ENCODE measurements at regions not wholly inside any gene's neighbourhood (a gene's known extent, or its start where the extent isn't known, plus 50 kb on each side); places are given as distances from the start of the nearest gene placed in this dataset.

DNA sequence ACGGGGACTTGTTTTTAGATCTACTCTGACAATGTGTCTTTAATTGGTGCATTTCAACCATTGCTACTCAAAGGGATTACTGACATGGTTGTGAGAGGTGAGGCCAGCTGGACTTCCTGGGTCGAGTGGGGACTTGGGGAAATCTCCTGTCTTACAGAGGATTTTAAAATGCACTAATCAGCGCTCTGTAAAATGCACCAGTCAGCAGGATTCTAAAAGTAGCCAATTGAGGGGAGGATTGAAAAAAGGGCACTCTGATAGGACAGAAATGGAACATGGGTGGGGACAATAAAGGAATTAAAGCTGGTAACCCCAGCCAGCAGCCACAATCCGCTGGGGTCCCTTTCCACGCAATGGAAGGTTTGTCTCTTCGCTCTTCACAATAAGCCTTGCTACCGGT lies 122.5 kb upstream of the SNRPN start:
- CTCF ChIA-PET = no interaction called here

More for the DNA sequence above, 122.5 kb upstream of the SNRPN start:
- Histone ChIP-seq H4K20me1 (ENCODE audit: insufficient read depth) (no peaks in the 10 kb centered on the region), H3K27ac (ENCODE audit: low read depth, low read length) (no peak overlapping the region), H3K27me3 (ENCODE audit: insufficient read depth, low read length) (no peaks in the 10 kb centered on the region), H2AFZ (ENCODE audit: low read depth, low read length, poor library complexity, severe bottlenecking) (no peak overlapping the region), H3K36me3 (ENCODE audit: control insufficient read depth in 1 of 2, insufficient read depth in 2 of 2, low read length in 2 of 2) (no peaks in the 10 kb centered on the region), H3K9me2 (ENCODE audit: insufficient read depth) (no peaks in the 10 kb centered on the region), H3K4me1 (ENCODE audit: control insufficient read depth in 1 of 2, insufficient read depth in 2 of 2, low read length in 2 of 2) (no peaks in the 10 kb centered on the region), H3K79me2 (ENCODE audit: insufficient read depth, low read length) (no peaks in the 10 kb centered on the region), H3K9me3 (ENCODE audit: control insufficient read depth in 1 of 2, insufficient read depth in 1 of 2, low read depth in 1 of 2, low read length in 2 of 2) (peaks cover 5 to 35% of the 10 kb centered on the region in 2 experiments; a peak in 2 of 4 replicates), H3K4me2 (ENCODE audit: low read length) (no peak overlapping the region), H3K4me3 (replicated peaks in 1 of 2; ENCODE audit: low read depth in 1 of 2, low read length in 2 of 2) (no peak overlapping the region), H3K9ac (ENCODE audit: low read length) (no peak overlapping the region)
- ATAC-seq (no peak), DNase-seq (ENCODE audit: low read depth, low spot score) (no peak)
- RAD21 ChIA-PET (ENCODE audit: low non-redundant PET in 1 of 2, low total read pairs in 2 of 2, uncharacterized antibody in 2 of 2, unreplicated experiment in 2 of 2) = no interaction called here
- intact Hi-C loops (cut with micrococcal nuclease) = no loop called here
- POLR2A ChIA-PET = no interaction called here
- no TSS peak for BruUV-seq (replicated peaks)
- TF ChIP-seq ZNF274 (IDR thresholded peaks at IDR 0.05; ENCODE audit: low read depth, low read length) = no peak
- TF ChIP-seq JUND (IDR thresholded peaks at IDR 0.05) = no peak
- no peak for TF ChIP-seq EGR1 (IDR thresholded peaks at IDR 0.05; ENCODE audit: low read depth)
- no peak for TF ChIP-seq CTCF (IDR thresholded peaks at IDR 0.05 in 2 of 3, conservative IDR thresholded peaks at IDR 0.05 in 1 of 3; ENCODE audit: borderline replicate concordance in 1 of 3, insufficient read depth in 1 of 3, low read depth in 2 of 3, low read length in 2 of 3)
- no peak for TF ChIP-seq SRF (IDR thresholded peaks at IDR 0.05; ENCODE audit: low read depth)
- TF ChIP-seq ZFX (IDR thresholded peaks at IDR 0.05) = no peak
- no peak for TF ChIP-seq TCF7L2 (IDR thresholded peaks at IDR 0.05; ENCODE audit: borderline replicate concordance, extremely low read depth, insufficient read depth, insufficient read length)
- TF ChIP-seq, protein P1, sequence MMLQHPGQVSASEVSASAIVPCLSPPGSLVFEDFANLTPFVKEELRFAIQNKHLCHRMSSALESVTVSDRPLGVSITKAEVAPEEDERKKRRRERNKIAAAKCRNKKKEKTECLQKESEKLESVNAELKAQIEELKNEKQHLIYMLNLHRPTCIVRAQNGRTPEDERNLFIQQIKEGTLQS (IDR thresholded peaks at IDR 0.05) = no peak
- TF ChIP-seq, protein P2, sequence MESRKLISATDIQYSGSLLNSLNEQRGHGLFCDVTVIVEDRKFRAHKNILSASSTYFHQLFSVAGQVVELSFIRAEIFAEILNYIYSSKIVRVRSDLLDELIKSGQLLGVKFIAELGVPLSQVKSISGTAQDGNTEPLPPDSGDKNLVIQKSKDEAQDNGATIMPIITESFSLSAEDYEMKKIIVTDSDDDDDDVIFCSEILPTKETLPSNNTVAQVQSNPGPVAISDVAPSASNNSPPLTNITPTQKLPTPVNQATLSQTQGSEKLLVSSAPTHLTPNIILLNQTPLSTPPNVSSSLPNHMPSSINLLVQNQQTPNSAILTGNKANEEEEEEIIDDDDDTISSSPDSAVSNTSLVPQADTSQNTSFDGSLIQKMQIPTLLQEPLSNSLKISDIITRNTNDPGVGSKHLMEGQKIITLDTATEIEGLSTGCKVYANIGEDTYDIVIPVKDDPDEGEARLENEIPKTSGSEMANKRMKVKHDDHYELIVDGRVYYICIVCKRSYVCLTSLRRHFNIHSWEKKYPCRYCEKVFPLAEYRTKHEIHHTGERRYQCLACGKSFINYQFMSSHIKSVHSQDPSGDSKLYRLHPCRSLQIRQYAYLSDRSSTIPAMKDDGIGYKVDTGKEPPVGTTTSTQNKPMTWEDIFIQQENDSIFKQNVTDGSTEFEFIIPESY (IDR thresholded peaks at IDR 0.05; ENCODE audit: extremely low read depth, insufficient replicate concordance, low read length) = no peak
- no peak for TF ChIP-seq EZH2phosphoT487 (IDR thresholded peaks at IDR 0.05; ENCODE audit: borderline replicate concordance)
- TF ChIP-seq SP1 (IDR thresholded peaks at IDR 0.05; ENCODE audit: low read depth) = no peak
- no peak for TF ChIP-seq CEBPB (IDR thresholded peaks at IDR 0.05; ENCODE audit: low read depth)
- no peak for TF ChIP-seq ELF1 (IDR thresholded peaks at IDR 0.05; ENCODE audit: borderline replicate concordance, low read depth)
- TF ChIP-seq YY1 (IDR thresholded peaks at IDR 0.05; ENCODE audit: extremely low read depth, insufficient replicate concordance, low read depth, low read length) = no peak
- no peak for TF ChIP-seq CBX3 (IDR thresholded peaks at IDR 0.05; ENCODE audit: low read depth)
- TF ChIP-seq, protein P3, sequence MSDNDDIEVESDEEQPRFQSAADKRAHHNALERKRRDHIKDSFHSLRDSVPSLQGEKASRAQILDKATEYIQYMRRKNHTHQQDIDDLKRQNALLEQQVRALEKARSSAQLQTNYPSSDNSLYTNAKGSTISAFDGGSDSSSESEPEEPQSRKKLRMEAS (IDR thresholded peaks at IDR 0.05) = no peak
- TF ChIP-seq, protein P4, sequence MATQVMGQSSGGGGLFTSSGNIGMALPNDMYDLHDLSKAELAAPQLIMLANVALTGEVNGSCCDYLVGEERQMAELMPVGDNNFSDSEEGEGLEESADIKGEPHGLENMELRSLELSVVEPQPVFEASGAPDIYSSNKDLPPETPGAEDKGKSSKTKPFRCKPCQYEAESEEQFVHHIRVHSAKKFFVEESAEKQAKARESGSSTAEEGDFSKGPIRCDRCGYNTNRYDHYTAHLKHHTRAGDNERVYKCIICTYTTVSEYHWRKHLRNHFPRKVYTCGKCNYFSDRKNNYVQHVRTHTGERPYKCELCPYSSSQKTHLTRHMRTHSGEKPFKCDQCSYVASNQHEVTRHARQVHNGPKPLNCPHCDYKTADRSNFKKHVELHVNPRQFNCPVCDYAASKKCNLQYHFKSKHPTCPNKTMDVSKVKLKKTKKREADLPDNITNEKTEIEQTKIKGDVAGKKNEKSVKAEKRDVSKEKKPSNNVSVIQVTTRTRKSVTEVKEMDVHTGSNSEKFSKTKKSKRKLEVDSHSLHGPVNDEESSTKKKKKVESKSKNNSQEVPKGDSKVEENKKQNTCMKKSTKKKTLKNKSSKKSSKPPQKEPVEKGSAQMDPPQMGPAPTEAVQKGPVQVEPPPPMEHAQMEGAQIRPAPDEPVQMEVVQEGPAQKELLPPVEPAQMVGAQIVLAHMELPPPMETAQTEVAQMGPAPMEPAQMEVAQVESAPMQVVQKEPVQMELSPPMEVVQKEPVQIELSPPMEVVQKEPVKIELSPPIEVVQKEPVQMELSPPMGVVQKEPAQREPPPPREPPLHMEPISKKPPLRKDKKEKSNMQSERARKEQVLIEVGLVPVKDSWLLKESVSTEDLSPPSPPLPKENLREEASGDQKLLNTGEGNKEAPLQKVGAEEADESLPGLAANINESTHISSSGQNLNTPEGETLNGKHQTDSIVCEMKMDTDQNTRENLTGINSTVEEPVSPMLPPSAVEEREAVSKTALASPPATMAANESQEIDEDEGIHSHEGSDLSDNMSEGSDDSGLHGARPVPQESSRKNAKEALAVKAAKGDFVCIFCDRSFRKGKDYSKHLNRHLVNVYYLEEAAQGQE (IDR thresholded peaks at IDR 0.05; ENCODE audit: low read depth) = no peak
- no peak for TF ChIP-seq EZH2 (IDR thresholded peaks at IDR 0.05)
